WERI-Rb-1 (cell line): ENCODE measurements at regions not wholly inside any gene's neighbourhood (a gene's known extent, or its start where the extent isn't known, plus 50 kb on each side); places are given as distances from the start of the nearest gene placed in this dataset.
"Not testable (repeated sequence)": the region's sequence is repeated elsewhere in the genome, so short reads cannot be mapped to it uniquely, and the experiment has no call there.

Experiments
- DNase-seq: peaks from one replicate; pipeline ENCODE4 v3.0.0-alpha.2; 2020
- H3K27ac ChIP-seq: fragments of 250-450 bp; sonication (Bioruptor Pico); 2 replicates; pipeline ENCODE4 v1.5.1; 2020; ENCODE audit warnings: mild to moderate bottlenecking, moderate library complexity
- H3K27me3 ChIP-seq: fragments of 250-450 bp; sonication (Bioruptor Pico); 2 replicates; pipeline ENCODE4 v1.5.1; 2021; ENCODE audit warnings: mild to moderate bottlenecking, low read depth, moderate library complexity; ENCODE audit not compliant: insufficient read depth, severe bottlenecking
- H3K36me3 ChIP-seq: fragments of 250-450 bp; sonication (Bioruptor Pico); 2 replicates; pipeline ENCODE4 v1.5.1; 2020; ENCODE audit warnings: mild to moderate bottlenecking, moderate library complexity
- H3K4me3 ChIP-seq: 2 replicates; pipeline ENCODE4 v1.5.1; 2011; ENCODE audit warnings: low read depth, mild to moderate bottlenecking, control low read depth, low read length
- H3K9me3 ChIP-seq: fragments of 250-450 bp; sonication (Bioruptor Pico); 2 replicates; pipeline ENCODE4 v1.5.1; 2021; ENCODE audit warnings: mild to moderate bottlenecking, moderate library complexity; ENCODE audit not compliant: severe bottlenecking
- TF ChIP-seq, protein P1 (sequence below): IDR thresholded peaks from 2 replicates; pipeline ENCODE4 v1.5.1; 2011; ENCODE audit warnings: low read depth, mild to moderate bottlenecking, control low read depth, inconsistent platforms, low read length

DNA sequence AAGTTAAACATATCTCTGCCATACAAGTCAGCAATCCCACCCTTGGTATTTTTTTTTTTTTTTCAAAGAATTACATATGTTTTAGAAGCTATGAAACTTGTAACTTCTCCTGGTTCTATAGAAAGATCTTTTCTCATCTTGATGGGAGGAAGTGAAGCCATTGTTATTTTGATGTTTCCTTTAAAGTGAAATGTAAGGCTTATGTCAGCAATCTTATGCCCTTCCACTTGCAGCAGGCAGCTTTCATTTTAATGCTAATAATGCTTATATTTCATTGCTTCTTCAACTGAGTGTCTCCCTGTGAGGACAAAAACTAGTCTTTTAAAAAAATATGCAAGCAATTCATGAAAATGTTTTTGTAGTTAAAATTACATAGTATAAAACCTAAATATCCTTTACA lies 1614.7 kb downstream of the KHDRBS2 start:
- no peaks in the 10 kb centered on the region for H3K9me3 ChIP-seq
- no peaks in the 10 kb centered on the region for H3K36me3 ChIP-seq
- no peak overlapping the region for H3K27ac ChIP-seq
- peaks cover 6% of the 10 kb centered on the region for H3K27me3 ChIP-seq
- no peak for DNase-seq
- H3K4me3 ChIP-seq: no peak overlapping the region
- TF ChIP-seq, protein P1, sequence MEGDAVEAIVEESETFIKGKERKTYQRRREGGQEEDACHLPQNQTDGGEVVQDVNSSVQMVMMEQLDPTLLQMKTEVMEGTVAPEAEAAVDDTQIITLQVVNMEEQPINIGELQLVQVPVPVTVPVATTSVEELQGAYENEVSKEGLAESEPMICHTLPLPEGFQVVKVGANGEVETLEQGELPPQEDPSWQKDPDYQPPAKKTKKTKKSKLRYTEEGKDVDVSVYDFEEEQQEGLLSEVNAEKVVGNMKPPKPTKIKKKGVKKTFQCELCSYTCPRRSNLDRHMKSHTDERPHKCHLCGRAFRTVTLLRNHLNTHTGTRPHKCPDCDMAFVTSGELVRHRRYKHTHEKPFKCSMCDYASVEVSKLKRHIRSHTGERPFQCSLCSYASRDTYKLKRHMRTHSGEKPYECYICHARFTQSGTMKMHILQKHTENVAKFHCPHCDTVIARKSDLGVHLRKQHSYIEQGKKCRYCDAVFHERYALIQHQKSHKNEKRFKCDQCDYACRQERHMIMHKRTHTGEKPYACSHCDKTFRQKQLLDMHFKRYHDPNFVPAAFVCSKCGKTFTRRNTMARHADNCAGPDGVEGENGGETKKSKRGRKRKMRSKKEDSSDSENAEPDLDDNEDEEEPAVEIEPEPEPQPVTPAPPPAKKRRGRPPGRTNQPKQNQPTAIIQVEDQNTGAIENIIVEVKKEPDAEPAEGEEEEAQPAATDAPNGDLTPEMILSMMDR: no peak

DNA sequence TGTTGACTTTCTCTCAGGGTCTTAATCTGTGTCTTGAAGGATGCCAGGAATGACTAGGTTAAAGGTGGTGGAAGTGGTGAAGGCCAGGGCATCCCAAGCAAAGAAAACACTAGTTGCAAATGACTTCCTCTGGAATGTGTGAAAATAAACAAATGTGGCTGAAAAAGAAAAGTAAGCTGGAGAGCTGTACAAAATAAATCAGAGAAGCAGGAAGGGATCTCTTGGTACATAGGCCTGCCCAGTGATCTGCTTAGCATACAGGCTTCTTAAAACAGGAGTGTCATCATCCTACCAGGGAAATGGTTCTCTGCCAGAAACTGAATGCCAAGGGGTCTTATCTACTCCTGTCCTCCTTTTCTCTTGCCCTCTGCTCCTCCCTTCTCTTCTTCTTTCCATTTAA lies 1616.0 kb downstream of the KHDRBS2 start:
- Histone ChIP-seq H3K27ac (no peak overlapping the region), H3K27me3 (peaks cover 6% of the 10 kb centered on the region), H3K4me3 (no peak overlapping the region), H3K9me3 (no peaks in the 10 kb centered on the region), H3K36me3 (no peaks in the 10 kb centered on the region)
- no peak for DNase-seq
- TF ChIP-seq, protein P1: no peak

DNA sequence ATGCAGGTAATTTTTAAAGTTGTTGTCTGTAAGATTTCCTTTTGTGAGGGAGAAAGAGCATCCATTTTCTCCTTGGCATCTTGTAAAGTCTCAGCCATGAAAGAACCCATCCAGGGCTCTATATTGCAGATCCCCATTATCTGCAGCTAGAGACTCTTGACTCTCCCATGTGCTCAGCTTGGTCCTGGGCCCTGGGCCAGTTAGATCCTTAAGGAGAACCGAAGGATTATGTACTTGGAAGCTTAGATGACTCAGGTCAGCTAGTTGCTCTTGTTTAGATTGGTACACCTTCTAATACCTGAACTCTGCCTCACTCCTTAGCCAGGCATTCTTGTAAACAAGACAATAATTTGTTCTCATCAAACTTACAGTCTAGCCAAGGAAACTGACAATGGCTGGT lies 1617.6 kb downstream of the KHDRBS2 start:
- H3K36me3 ChIP-seq: no peaks in the 10 kb centered on the region
- no peaks in the 10 kb centered on the region for H3K9me3 ChIP-seq
- H3K4me3 ChIP-seq: no peak overlapping the region
- peaks cover 6% of the 10 kb centered on the region for H3K27me3 ChIP-seq
- H3K27ac ChIP-seq: no peak overlapping the region
- TF ChIP-seq, protein P1: no peak
- no peak for DNase-seq

DNA sequence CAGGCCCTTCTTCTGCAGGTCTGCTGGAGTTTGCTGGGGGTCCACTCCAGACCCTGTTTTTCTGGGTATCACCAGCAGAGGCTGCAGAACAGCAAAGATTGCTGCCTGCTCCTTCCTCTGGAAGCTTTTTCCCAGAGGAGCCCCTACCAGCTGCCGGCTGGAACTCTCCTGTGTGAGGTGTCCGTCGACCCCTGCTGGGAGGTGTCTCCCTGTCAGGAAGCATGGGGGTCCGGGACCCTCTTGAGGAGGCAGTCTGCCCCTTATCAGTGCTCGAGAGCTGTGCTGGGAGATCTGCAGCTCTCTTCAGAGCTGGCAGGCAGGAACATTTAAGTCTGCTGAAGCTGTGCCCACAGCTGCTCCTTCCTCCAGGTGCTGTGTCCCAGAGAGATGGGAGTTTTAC lies 1622.8 kb downstream of the KHDRBS2 start:
- not testable (repeated sequence) for H3K27me3 ChIP-seq, DNase-seq, H3K36me3 ChIP-seq, H3K27ac ChIP-seq, H3K9me3 ChIP-seq, H3K4me3 ChIP-seq

DNA sequence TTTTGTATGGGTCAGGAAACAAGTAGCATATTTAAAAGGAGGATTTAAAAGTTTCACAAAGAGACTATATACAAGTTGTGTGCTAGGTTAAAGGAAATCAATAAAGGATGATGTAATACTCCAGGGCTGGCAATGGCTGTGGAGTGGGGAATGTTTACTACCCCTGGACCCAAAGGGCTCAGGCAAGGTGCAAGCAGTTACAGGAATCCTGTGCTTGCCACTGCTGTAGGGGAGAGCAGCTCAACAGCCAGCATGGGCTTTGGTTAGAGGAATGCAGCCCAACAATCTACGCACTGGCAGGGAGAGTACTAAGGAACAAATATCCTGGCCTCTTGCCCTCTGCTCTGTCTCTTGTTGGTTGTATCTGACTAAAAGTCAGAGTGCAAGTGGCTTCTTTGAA lies 1642.2 kb downstream of the KHDRBS2 start:
- TF ChIP-seq, protein P1: no peak
- Histone ChIP-seq H3K27ac (no peak overlapping the region), H3K4me3 (no peak overlapping the region), H3K36me3 (no peaks in the 10 kb centered on the region), H3K9me3 (no peaks in the 10 kb centered on the region), H3K27me3 (peaks cover 7% of the 10 kb centered on the region)
- no peak for DNase-seq

DNA sequence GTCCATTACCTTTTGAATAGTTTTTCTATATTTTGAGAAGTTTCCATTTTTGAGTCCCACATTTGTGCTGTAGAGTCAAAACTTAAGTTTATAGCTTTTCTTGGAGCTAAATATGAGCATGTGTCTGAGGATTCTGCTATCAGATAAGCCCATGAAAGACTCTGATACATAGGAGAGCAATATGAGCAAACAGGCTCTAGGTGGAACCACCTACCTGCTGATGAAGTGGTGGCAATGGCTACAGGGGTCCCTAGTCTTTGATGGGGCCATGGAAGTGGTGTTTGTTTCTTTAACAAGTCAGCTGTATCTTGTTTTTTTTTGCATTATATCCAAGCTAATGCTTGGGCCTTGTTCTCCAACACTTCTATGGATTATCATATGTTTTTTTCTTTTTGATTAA lies 1646.8 kb downstream of the KHDRBS2 start:
- H3K36me3 ChIP-seq, H3K27ac ChIP-seq, DNase-seq, H3K27me3 ChIP-seq, H3K9me3 ChIP-seq, H3K4me3 ChIP-seq: not testable (repeated sequence)
